ENCODE measurements at regions not wholly inside any gene's neighbourhood (a gene's known extent, or its start where the extent isn't known, plus 50 kb on each side); places are given as distances from the start of the nearest gene placed in this dataset.

- no peak for DNase-seq (ENCODE audit: low read depth)
- H3K4me3 ChIP-seq (ENCODE audit: low read depth, low read length), result no peak overlapping the region
- TF ChIP-seq CTCF (IDR thresholded peaks at IDR 0.05; ENCODE audit: insufficient read depth, low read depth, low read length, missing control alignments), result no peak
These were observed 324.7 kb upstream of the USP24 start for GRCh38 chr1:55539652-55540512.

- H3K4me3 ChIP-seq (ENCODE audit: low read depth, low read length), result no peak overlapping the region
- TF ChIP-seq CTCF (IDR thresholded peaks at IDR 0.05; ENCODE audit: insufficient read depth, low read depth, low read length, missing control alignments), result no peak
- no peak for DNase-seq (ENCODE audit: low read depth)
These were observed 323.3 kb upstream of the USP24 start for GRCh38 chr1:55538428-55538827.

- H3K4me3 ChIP-seq (ENCODE audit: low read depth, low read length), result no peak overlapping the region
- no peak for TF ChIP-seq CTCF (IDR thresholded peaks at IDR 0.05; ENCODE audit: insufficient read depth, low read depth, low read length, missing control alignments)
- DNase-seq (ENCODE audit: low read depth), result peak; percentile 25
These were observed 321.3 kb upstream of the USP24 start for GRCh38 chr1:55536545-55536865.

- H3K4me3 ChIP-seq (ENCODE audit: low read depth, low read length), result no peak overlapping the region
- no peak for TF ChIP-seq CTCF (IDR thresholded peaks at IDR 0.05; ENCODE audit: insufficient read depth, low read depth, low read length, missing control alignments)
These were observed 320.8 kb upstream of the USP24 start for GRCh38 chr1:55535724-55536544.

GRCh38 chr1:55534565-55535121, 319.5 kb upstream of the USP24 start:
- no peak overlapping the region for H3K4me3 ChIP-seq (ENCODE audit: low read depth, low read length)
- no peak for DNase-seq (ENCODE audit: low read depth)
- TF ChIP-seq CTCF (IDR thresholded peaks at IDR 0.05; ENCODE audit: insufficient read depth, low read depth, low read length, missing control alignments), result no peak

More at GRCh38 chr1:55535724-55536544, 320.8 kb upstream of the USP24 start:
- DNase-seq (ENCODE audit: low read depth), result peak; percentile 2

GRCh38 chr1:55531644-55532043, 316.5 kb upstream of the USP24 start:
- no peak for TF ChIP-seq CTCF (IDR thresholded peaks at IDR 0.05; ENCODE audit: insufficient read depth, low read depth, low read length, missing control alignments)
- DNase-seq (ENCODE audit: low read depth), result no peak
- H3K4me3 ChIP-seq (ENCODE audit: low read depth, low read length), result no peak overlapping the region
